ENCODE measurements at regions not wholly inside any gene's neighbourhood (a gene's known extent, or its start where the extent isn't known, plus 50 kb on each side); places are given as distances from the start of the nearest gene placed in this dataset.
A peak's percentile ranks its signal among the peaks of the same experiment; 100 is the strongest.

DNA sequence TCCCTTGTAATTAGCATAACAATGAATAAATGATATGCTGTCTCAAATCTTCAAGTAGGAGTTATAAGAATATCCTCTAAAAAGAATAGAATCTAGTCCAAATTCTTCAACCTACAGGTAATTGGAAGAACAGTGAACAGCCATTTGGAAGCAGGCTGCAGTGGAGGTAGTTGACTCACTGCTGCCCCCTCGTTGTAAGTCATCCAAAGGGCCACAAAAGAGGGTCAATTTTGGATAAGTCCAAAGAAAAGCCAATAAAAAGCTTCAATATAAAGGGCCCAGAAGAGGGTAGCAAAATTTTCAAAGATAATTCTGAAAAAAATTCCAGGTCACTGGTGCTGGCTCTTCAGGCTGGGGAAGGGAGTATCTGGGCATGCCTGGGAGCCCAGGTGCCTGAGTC, 60.8 kb upstream of the SSTR4 start:
- TF ChIP-seq, protein P1, sequence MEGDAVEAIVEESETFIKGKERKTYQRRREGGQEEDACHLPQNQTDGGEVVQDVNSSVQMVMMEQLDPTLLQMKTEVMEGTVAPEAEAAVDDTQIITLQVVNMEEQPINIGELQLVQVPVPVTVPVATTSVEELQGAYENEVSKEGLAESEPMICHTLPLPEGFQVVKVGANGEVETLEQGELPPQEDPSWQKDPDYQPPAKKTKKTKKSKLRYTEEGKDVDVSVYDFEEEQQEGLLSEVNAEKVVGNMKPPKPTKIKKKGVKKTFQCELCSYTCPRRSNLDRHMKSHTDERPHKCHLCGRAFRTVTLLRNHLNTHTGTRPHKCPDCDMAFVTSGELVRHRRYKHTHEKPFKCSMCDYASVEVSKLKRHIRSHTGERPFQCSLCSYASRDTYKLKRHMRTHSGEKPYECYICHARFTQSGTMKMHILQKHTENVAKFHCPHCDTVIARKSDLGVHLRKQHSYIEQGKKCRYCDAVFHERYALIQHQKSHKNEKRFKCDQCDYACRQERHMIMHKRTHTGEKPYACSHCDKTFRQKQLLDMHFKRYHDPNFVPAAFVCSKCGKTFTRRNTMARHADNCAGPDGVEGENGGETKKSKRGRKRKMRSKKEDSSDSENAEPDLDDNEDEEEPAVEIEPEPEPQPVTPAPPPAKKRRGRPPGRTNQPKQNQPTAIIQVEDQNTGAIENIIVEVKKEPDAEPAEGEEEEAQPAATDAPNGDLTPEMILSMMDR (IDR thresholded peaks at IDR 0.05) = peak in 4 of 6 experiments; percentile 14 to 38 (median 29)
- TF ChIP-seq POLR2A (IDR thresholded peaks at IDR 0.05) = no peak

Data from adrenal gland (tissue), 5 donors.